ENCODE measurements at regions not wholly inside any gene's neighbourhood (a gene's known extent, or its start where the extent isn't known, plus 50 kb on each side); places are given as distances from the start of the nearest gene placed in this dataset.

- ATAC-seq (ENCODE audit: low read depth): no peak
- H3K4me3 Mint-ChIP-seq: no peak overlapping the region
- intact Hi-C loops (cut with micrococcal nuclease): no loop called here
These were observed 193.3 kb downstream of the CLIC5 start for GRCh38 chr6:45822246-45822812.

GRCh38 chr6:45818655-45819054 lies 197.0 kb downstream of the CLIC5 start:
- no peak for DNase-seq
- peak; percentile 25 for ATAC-seq (ENCODE audit: low read depth)

More at GRCh38 chr6:45822246-45822812, 193.3 kb downstream of the CLIC5 start:
- H3K9me3 Mint-ChIP-seq: peaks cover 4% of the 10 kb centered on the region
- POLR2A ChIA-PET: no interaction called here
- TF ChIP-seq CTCF (IDR thresholded peaks at IDR 0.05): no peak
- peaks cover 23% of the 10 kb centered on the region for H3K4me1 Mint-ChIP-seq
- DNase-seq: no peak
- no peaks in the 10 kb centered on the region for H3K36me3 Mint-ChIP-seq (ENCODE audit: low read depth)
- H3K27me3 Mint-ChIP-seq: peaks cover 9% of the 10 kb centered on the region
- CTCF ChIA-PET: no interaction called here
- no peak overlapping the region for H3K27ac Mint-ChIP-seq

GRCh38 chr6:45816674-45817297 lies 198.9 kb downstream of the CLIC5 start:
- intact Hi-C loops (cut with micrococcal nuclease): no loop called here
- ATAC-seq (ENCODE audit: low read depth) (no peak), DNase-seq (no peak)
- no peak for TF ChIP-seq CTCF (IDR thresholded peaks at IDR 0.05)
- H3K9me3 Mint-ChIP-seq: peaks cover 4% of the 10 kb centered on the region
- ChIA-PET POLR2A (interaction anchor here (1.2 kb wide), 1 partner anchor 15 kb away, joined by 3 read pairs; no protein-coding TSS in a partner anchor), CTCF (no interaction called here)
- H3K36me3 Mint-ChIP-seq (ENCODE audit: low read depth): no peaks in the 10 kb centered on the region
- no peak overlapping the region for H3K4me3 Mint-ChIP-seq
- no peaks in the 10 kb centered on the region for H3K27me3 Mint-ChIP-seq
- no peak overlapping the region for H3K27ac Mint-ChIP-seq
- H3K4me1 Mint-ChIP-seq: peaks cover 19% of the 10 kb centered on the region

More at GRCh38 chr6:45818655-45819054, 197.0 kb downstream of the CLIC5 start:
- H3K4me3 Mint-ChIP-seq: no peak overlapping the region
- no peak overlapping the region for H3K27ac Mint-ChIP-seq
- POLR2A ChIA-PET: no interaction called here
- intact Hi-C loops (cut with micrococcal nuclease): loop anchor here (1.0 kb wide), 1 partner anchor 12 kb away; no protein-coding TSS in a partner anchor
- CTCF ChIA-PET: no interaction called here
- H3K36me3 Mint-ChIP-seq (ENCODE audit: low read depth): no peaks in the 10 kb centered on the region
- no peak for TF ChIP-seq CTCF (IDR thresholded peaks at IDR 0.05)
- H3K9me3 Mint-ChIP-seq: peaks cover 4% of the 10 kb centered on the region
- H3K4me1 Mint-ChIP-seq: peaks cover 23% of the 10 kb centered on the region
- no peaks in the 10 kb centered on the region for H3K27me3 Mint-ChIP-seq

- POLR2A ChIA-PET: no interaction called here
These were observed 200.1 kb downstream of the CLIC5 start for GRCh38 chr6:45815466-45816125.

More at GRCh38 chr6:45815466-45816125, 200.1 kb downstream of the CLIC5 start:
- no peak overlapping the region for H3K4me3 Mint-ChIP-seq
- ATAC-seq (ENCODE audit: low read depth) (no peak), DNase-seq (no peak)
- intact Hi-C loops (cut with micrococcal nuclease): no loop called here
- no peaks in the 10 kb centered on the region for H3K36me3 Mint-ChIP-seq (ENCODE audit: low read depth)
- no peak overlapping the region for H3K27ac Mint-ChIP-seq
- no peak for TF ChIP-seq CTCF (IDR thresholded peaks at IDR 0.05)
- CTCF ChIA-PET: interaction anchor here (0.6 kb wide), 1 partner anchor 394 kb away, joined by 3 read pairs; no protein-coding TSS in a partner anchor
- H3K9me3 Mint-ChIP-seq: peaks cover 4% of the 10 kb centered on the region
- H3K27me3 Mint-ChIP-seq: no peaks in the 10 kb centered on the region
- peaks cover 19% of the 10 kb centered on the region for H3K4me1 Mint-ChIP-seq

Measured in activated B cell treated with CpG ODN at 0.5 μM for 24 hours (primary cell).